GM13976 (cell line): ENCODE measurements at regions not wholly inside any gene's neighbourhood (a gene's known extent, or its start where the extent isn't known, plus 50 kb on each side); places are given as distances from the start of the nearest gene placed in this dataset.

Experiments
- DNase-seq: peaks from one replicate; pipeline ENCODE4 v3.0.0; 2012; ENCODE audit warnings: low spot score
- CTCF ChIP-seq: IDR thresholded peaks from 2 replicates; pipeline ENCODE4 v1.5.1; 2012; ENCODE audit warnings: borderline replicate concordance, mild to moderate bottlenecking; ENCODE audit not compliant: insufficient read depth; ENCODE audit errors: extremely low read depth, missing control alignments, control extremely low read depth
- in situ Hi-C: fragments of 300-500 bp; cut with MboI; formaldehyde crosslinking; loops from one replicate; pipeline ENCODE4 v1.12.0; 2022; ENCODE audit warnings: low sequenced_read_pairs, mixed read lengths, inconsistent platforms; ENCODE audit not compliant: unreplicated experiment

DNA sequence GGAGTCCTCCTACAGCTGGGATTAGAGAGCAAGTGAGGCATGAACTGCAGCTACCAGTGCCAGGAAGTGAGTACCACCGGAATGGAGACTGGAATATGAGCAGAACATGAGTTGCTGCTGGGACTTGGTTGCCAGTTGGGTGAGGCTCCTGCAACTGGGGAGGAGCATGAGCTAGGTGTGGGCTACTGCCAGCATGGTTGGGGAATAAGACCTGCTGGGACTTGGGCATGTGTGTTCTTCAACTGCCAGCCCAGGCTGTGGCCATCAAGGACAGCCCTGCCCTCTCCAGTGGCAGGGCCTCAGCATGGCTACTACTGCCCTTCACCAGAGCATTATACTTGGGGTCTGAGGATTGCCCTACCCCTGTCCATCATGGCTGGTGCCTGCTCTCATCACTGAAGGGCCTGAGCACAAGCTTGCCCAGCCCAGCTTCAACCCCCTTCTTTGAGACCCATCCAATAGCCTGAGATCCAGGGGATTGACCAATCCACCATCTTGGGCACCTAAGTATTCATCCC is 665.0 kb downstream of the ELAVL2 start:
- no peak for TF ChIP-seq CTCF
- in situ Hi-C loops = no loop called here
- DNase-seq = no peak

- no peak for TF ChIP-seq CTCF
- no peak for DNase-seq
- in situ Hi-C loops = no loop called here
Measured at GRCh38 chr9:23162789-23163188, 663.3 kb downstream of the ELAVL2 start.

DNA sequence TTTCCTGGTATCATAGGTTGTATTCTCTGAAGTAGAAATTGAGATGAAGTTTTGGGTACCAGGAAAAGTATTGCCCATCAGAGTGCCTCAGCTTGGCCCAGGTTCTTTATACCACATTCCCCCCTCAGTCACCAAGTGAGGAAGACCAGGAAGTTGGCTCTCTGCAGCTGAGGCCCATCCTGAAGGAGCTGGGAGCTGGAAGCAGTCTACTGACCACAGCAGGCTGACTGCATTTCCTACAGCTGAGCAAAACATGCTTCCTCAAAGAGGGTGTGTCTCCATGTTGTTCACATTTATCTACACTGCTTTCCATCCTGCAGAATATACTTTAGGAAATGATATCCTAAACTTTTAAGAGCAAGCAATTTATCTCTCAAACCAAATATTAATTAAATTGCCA is 654.6 kb downstream of the ELAVL2 start:
- TF ChIP-seq CTCF = no peak
- in situ Hi-C loops = no loop called here
- no peak for DNase-seq

DNA sequence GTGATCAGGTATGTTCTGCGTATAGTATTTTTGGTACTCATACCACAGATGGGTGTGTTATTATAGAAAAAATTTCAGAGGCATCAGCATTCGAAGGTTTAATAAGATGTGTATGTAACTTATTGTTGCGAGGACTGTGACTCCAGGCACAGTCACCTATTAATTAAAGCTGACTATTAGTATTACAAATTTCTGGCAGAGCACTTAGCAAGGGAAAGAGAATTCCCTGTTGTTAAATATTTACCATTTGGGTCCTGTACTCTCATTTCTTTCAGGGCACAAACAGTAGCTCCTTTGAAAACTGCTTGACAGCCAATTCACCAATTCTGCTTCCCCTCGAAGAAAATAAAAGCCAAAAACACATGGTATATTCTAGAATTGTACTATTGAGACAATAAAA is 653.8 kb downstream of the ELAVL2 start:
- no peak for TF ChIP-seq CTCF
- no peak for DNase-seq
- in situ Hi-C loops = no loop called here

GRCh38 chr9:23172979-23173637 is 652.9 kb downstream of the ELAVL2 start:
- in situ Hi-C loops = no loop called here
- TF ChIP-seq CTCF = no peak
- DNase-seq = no peak

GRCh38 chr9:23194281-23194680 is 631.8 kb downstream of the ELAVL2 start:
- in situ Hi-C loops = no loop called here
- DNase-seq = no peak
- no peak for TF ChIP-seq CTCF
